ENCODE measurements at regions not wholly inside any gene's neighbourhood (a gene's known extent, or its start where the extent isn't known, plus 50 kb on each side); places are given as distances from the start of the nearest gene placed in this dataset.

DNA sequence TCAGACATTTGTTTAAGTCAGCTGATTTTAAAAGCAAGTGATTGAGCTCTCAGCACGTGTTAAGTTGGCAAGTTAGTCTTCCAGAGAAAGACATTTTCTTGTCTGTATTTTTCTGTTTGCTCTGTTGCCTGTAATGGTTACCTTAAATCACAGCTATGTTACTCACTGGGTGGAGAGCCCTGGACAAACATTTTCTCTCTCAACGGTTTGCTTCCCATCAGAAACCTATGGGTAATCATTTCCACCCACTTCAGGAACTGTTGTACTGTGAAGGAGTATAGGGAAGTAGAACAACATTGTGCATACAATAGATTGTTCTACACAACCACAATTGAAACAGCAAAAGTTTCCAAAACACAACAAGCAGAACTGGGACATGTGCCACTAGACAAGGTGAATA lies 113.9 kb upstream of the DPT start:
- Mint-ChIP-seq H3K36me3 (ENCODE audit: low read depth) (no peaks in the 10 kb centered on the region), H3K4me1 (no peaks in the 10 kb centered on the region), H3K27ac (no peak overlapping the region), H3K4me3 (no peak overlapping the region), H3K27me3 (ENCODE audit: insufficient read depth) (no peaks in the 10 kb centered on the region), H3K9me3 (peaks cover 6% of the 10 kb centered on the region)
- Histone ChIP-seq H3K9me3 (ENCODE audit: control insufficient read depth, low read length) (no peaks in the 10 kb centered on the region), H3K27me3 (ENCODE audit: control insufficient read depth, insufficient read depth, low read length, poor library complexity, severe bottlenecking) (no peaks in the 10 kb centered on the region), H3K4me1 (ENCODE audit: control insufficient read depth, insufficient read depth, low read length) (no peaks in the 10 kb centered on the region), H3K4me3 (ENCODE audit: low read length) (no peak overlapping the region), H3K9ac (ENCODE audit: extremely low read depth, low read length, poor library complexity, severe bottlenecking) (no peak overlapping the region), H3K36me3 (ENCODE audit: control insufficient read depth, insufficient read depth, low read length) (no peaks in the 10 kb centered on the region), H3K27ac (ENCODE audit: low read depth, low read length) (no peak overlapping the region)
- DNase-seq: no peak
- 78 to 89% methylated on average over 1 to 2 of the region's 2 CpGs for WGBS, 2 experiments (ENCODE audit: insufficient coverage in 1 of 2, insufficient read length in 1 of 2)
- TF ChIP-seq, protein P1, sequence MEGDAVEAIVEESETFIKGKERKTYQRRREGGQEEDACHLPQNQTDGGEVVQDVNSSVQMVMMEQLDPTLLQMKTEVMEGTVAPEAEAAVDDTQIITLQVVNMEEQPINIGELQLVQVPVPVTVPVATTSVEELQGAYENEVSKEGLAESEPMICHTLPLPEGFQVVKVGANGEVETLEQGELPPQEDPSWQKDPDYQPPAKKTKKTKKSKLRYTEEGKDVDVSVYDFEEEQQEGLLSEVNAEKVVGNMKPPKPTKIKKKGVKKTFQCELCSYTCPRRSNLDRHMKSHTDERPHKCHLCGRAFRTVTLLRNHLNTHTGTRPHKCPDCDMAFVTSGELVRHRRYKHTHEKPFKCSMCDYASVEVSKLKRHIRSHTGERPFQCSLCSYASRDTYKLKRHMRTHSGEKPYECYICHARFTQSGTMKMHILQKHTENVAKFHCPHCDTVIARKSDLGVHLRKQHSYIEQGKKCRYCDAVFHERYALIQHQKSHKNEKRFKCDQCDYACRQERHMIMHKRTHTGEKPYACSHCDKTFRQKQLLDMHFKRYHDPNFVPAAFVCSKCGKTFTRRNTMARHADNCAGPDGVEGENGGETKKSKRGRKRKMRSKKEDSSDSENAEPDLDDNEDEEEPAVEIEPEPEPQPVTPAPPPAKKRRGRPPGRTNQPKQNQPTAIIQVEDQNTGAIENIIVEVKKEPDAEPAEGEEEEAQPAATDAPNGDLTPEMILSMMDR (conservative IDR thresholded peaks at IDR 0.05): no peak

DNA sequence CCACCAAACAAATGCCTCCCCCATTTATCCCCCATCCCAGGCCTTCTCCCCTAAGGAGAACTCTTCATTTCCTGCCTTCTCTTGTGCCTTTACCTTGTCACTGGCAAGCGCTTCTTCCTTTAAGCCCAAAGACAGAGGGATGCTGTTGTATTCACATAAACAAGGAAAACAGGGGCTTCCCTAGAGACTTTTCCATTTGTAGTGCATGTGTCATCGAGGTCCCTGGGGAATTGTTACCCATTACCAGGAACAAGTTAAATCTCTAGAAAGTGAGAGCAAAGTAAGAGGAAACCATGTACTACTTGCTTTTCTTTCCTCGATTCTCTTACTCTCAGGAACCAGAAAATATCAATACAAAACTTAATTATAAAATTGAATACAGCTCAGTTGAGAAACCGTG lies 114.4 kb upstream of the DPT start:
- no peaks in the 10 kb centered on the region for H3K4me1 Mint-ChIP-seq
- H3K4me3 Mint-ChIP-seq: no peak overlapping the region
- H3K27me3 ChIP-seq (ENCODE audit: control insufficient read depth, insufficient read depth, low read length, poor library complexity, severe bottlenecking): no peaks in the 10 kb centered on the region
- peaks cover 4% of the 10 kb centered on the region for H3K9me3 Mint-ChIP-seq
- no peaks in the 10 kb centered on the region for H3K36me3 Mint-ChIP-seq (ENCODE audit: low read depth)
- TF ChIP-seq, protein P1 (conservative IDR thresholded peaks at IDR 0.05): no peak
- no peak overlapping the region for H3K27ac Mint-ChIP-seq
- no peaks in the 10 kb centered on the region for H3K4me1 ChIP-seq (ENCODE audit: control insufficient read depth, insufficient read depth, low read length)
- H3K27me3 Mint-ChIP-seq (ENCODE audit: insufficient read depth): no peaks in the 10 kb centered on the region
- no peak overlapping the region for H3K9ac ChIP-seq (ENCODE audit: extremely low read depth, low read length, poor library complexity, severe bottlenecking)
- H3K36me3 ChIP-seq (ENCODE audit: control insufficient read depth, insufficient read depth, low read length): no peaks in the 10 kb centered on the region
- H3K9me3 ChIP-seq (ENCODE audit: control insufficient read depth, low read length): no peaks in the 10 kb centered on the region
- DNase-seq: no peak
- H3K4me3 ChIP-seq (ENCODE audit: low read length): no peak overlapping the region
- H3K27ac ChIP-seq (ENCODE audit: low read depth, low read length): no peak overlapping the region
- 84 to 100% methylated on average over 1 to 4 of the region's 4 CpGs for WGBS, 2 experiments (ENCODE audit: insufficient coverage in 1 of 2, insufficient read length in 1 of 2)

DNA sequence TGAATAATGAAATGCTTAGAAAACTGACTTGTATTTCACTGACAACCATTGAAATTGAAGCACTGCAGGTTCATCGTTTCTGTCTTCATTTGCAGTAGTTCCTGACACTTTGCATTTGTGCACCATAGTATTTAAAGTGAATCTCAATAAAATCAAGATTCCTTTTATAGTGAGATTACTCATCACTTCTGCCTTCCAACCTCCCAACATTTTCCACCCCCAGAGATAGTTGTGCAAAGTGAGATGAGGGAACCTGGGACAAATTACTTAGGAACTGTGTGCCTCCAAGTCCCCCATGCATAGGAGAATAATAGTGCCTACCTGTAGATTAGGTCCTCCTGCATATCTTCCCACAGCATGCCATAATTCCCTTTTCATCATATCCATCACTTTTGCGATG lies 114.9 kb upstream of the DPT start:
- H3K4me3 Mint-ChIP-seq: no peak overlapping the region

More for the DNA sequence above, 114.9 kb upstream of the DPT start:
- H3K4me1 ChIP-seq (ENCODE audit: control insufficient read depth, insufficient read depth, low read length): no peaks in the 10 kb centered on the region
- no peaks in the 10 kb centered on the region for H3K9me3 ChIP-seq (ENCODE audit: control insufficient read depth, low read length)
- H3K27ac Mint-ChIP-seq: no peak overlapping the region
- H3K4me1 Mint-ChIP-seq: no peaks in the 10 kb centered on the region
- H3K36me3 ChIP-seq (ENCODE audit: control insufficient read depth, insufficient read depth, low read length): no peaks in the 10 kb centered on the region
- no peaks in the 10 kb centered on the region for H3K9me3 Mint-ChIP-seq
- H3K36me3 Mint-ChIP-seq (ENCODE audit: low read depth): no peaks in the 10 kb centered on the region
- H3K4me3 ChIP-seq (ENCODE audit: low read length): no peak overlapping the region
- H3K27me3 ChIP-seq (ENCODE audit: control insufficient read depth, insufficient read depth, low read length, poor library complexity, severe bottlenecking): no peaks in the 10 kb centered on the region
- H3K27ac ChIP-seq (ENCODE audit: low read depth, low read length): no peak overlapping the region
- no peak for DNase-seq
- TF ChIP-seq, protein P1 (conservative IDR thresholded peaks at IDR 0.05): no peak
- H3K9ac ChIP-seq (ENCODE audit: extremely low read depth, low read length, poor library complexity, severe bottlenecking): no peak overlapping the region
- WGBS, 2 experiments (ENCODE audit: insufficient coverage in 1 of 2, insufficient read length in 1 of 2): 88 to 100% methylated on average over 1 to 2 of the region's 2 CpGs
- no peaks in the 10 kb centered on the region for H3K27me3 Mint-ChIP-seq (ENCODE audit: insufficient read depth)

Data from endodermal cell (in vitro differentiated cells).